Smooth muscle cell (in vitro differentiated cells): ENCODE measurements at regions not wholly inside any gene's neighbourhood (a gene's known extent, or its start where the extent isn't known, plus 50 kb on each side); places are given as distances from the start of the nearest gene placed in this dataset.

Source experiments
- DNase-seq: peaks from one replicate; lab custom pipeline; 2025; ENCODE audit not compliant: unreplicated experiment; lab: John Stamatoyannopoulos, UW
- H2AFZ ChIP-seq: fragments of 200-600 bp; sonication (generic); 2 replicates; pipeline ENCODE4 v1.6.0; 2016; ENCODE audit warnings: antibody characterized with exemption, low read depth, mild to moderate bottlenecking
- H3F3A ChIP-seq: fragments of 200-600 bp; sonication (generic); 2 replicates; pipeline ENCODE4 v1.6.0; 2017; ENCODE audit warnings: antibody characterized with exemption, low read depth
- H3K27ac ChIP-seq: fragments of 200-600 bp; sonication (generic); 2 replicates; pipeline ENCODE4 v1.5.1; 2016; ENCODE audit warnings: low read depth, mild to moderate bottlenecking
- H3K27me3 ChIP-seq: fragments of 200-600 bp; sonication (generic); 2 replicates; pipeline ENCODE4 v1.6.1; 2016; ENCODE audit warnings: low read depth, mild to moderate bottlenecking
- H3K36me3 ChIP-seq: fragments of 200-600 bp; sonication (generic); 2 replicates; pipeline ENCODE4 v1.5.1; 2016; ENCODE audit warnings: low read depth
- H3K4me1 ChIP-seq: fragments of 200-600 bp; sonication (generic); 2 replicates; pipeline ENCODE4 v1.5.1; 2016; ENCODE audit warnings: low read depth
- H3K4me2 ChIP-seq: fragments of 200-600 bp; sonication (generic); 2 replicates; pipeline ENCODE4 v1.6.0; 2016; ENCODE audit warnings: mild to moderate bottlenecking
- H3K4me3 ChIP-seq: fragments of 200-600 bp; sonication (generic); 2 replicates; pipeline ENCODE4 v1.5.1; 2016; ENCODE audit warnings: mild to moderate bottlenecking
- H3K79me2 ChIP-seq: fragments of 200-600 bp; sonication (generic); 2 replicates; pipeline ENCODE4 v1.6.0; 2016; ENCODE audit warnings: low read depth, mild to moderate bottlenecking
- H3K9ac ChIP-seq: fragments of 200-600 bp; sonication (generic); 2 replicates; pipeline ENCODE4 v1.6.0; 2016; ENCODE audit warnings: low read depth
- H3K9me3 ChIP-seq: fragments of 200-600 bp; sonication (generic); replicated peaks from 2 replicates; pipeline ENCODE4 v1.5.1; 2016; ENCODE audit warnings: low read depth
- H4K20me1 ChIP-seq: fragments of 200-600 bp; sonication (generic); 2 replicates; pipeline ENCODE4 v1.6.0; 2016; ENCODE audit warnings: low read depth
- WGBS: methylation state at CpG from one replicate; pipeline ENCODE4 v1.1.7; 2016; ENCODE audit warnings: low lambda C conversion rate; 5-methylcytosine and 5-hydroxymethylcytosine counted together
- TF ChIP-seq, protein P1 (sequence below): fragments of 200-600 bp; sonication (generic); IDR thresholded peaks from 2 replicates; pipeline ENCODE4 v1.5.1; 2017; ENCODE audit warnings: borderline replicate concordance, mild to moderate bottlenecking, antibody characterized with exemption; ENCODE audit not compliant: insufficient read depth, poor library complexity, severe bottlenecking

GRCh38 chr11:30735946-30736345, 149.8 kb upstream of the MPPED2 start:
- no peak overlapping the region for H3K9ac ChIP-seq
- TF ChIP-seq, protein P1, sequence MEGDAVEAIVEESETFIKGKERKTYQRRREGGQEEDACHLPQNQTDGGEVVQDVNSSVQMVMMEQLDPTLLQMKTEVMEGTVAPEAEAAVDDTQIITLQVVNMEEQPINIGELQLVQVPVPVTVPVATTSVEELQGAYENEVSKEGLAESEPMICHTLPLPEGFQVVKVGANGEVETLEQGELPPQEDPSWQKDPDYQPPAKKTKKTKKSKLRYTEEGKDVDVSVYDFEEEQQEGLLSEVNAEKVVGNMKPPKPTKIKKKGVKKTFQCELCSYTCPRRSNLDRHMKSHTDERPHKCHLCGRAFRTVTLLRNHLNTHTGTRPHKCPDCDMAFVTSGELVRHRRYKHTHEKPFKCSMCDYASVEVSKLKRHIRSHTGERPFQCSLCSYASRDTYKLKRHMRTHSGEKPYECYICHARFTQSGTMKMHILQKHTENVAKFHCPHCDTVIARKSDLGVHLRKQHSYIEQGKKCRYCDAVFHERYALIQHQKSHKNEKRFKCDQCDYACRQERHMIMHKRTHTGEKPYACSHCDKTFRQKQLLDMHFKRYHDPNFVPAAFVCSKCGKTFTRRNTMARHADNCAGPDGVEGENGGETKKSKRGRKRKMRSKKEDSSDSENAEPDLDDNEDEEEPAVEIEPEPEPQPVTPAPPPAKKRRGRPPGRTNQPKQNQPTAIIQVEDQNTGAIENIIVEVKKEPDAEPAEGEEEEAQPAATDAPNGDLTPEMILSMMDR = no peak
- H3K4me3 ChIP-seq = no peak overlapping the region
- H3K4me2 ChIP-seq = no peak overlapping the region
- no peaks in the 10 kb centered on the region for H3K4me1 ChIP-seq
- no peaks in the 10 kb centered on the region for H3K79me2 ChIP-seq
- no peak overlapping the region for H3K27ac ChIP-seq
- no peak for DNase-seq
- no peaks in the 10 kb centered on the region for H3K36me3 ChIP-seq
- no peak overlapping the region for H2AFZ ChIP-seq
- peaks cover 4% of the 10 kb centered on the region for H3F3A ChIP-seq
- no peaks in the 10 kb centered on the region for H3K9me3 ChIP-seq
- no peaks in the 10 kb centered on the region for H3K27me3 ChIP-seq
- no peaks in the 10 kb centered on the region for H4K20me1 ChIP-seq

- no peaks in the 10 kb centered on the region for H3K9me3 ChIP-seq
- H3K79me2 ChIP-seq = no peaks in the 10 kb centered on the region
These were observed 147.6 kb upstream of the MPPED2 start for GRCh38 chr11:30733748-30734147.

GRCh38 chr11:30730011-30730410, 143.9 kb upstream of the MPPED2 start:
- WGBS = 80% methylated on average over 1 of the region's 1 CpG
- H3K4me3 ChIP-seq = no peak overlapping the region
- no peaks in the 10 kb centered on the region for H3K79me2 ChIP-seq
- H3K4me2 ChIP-seq = no peak overlapping the region
- H3K9ac ChIP-seq = no peak overlapping the region
- H3K4me1 ChIP-seq = no peaks in the 10 kb centered on the region
- H3K27me3 ChIP-seq = no peaks in the 10 kb centered on the region
- H3K9me3 ChIP-seq = no peaks in the 10 kb centered on the region
- no peak overlapping the region for H2AFZ ChIP-seq
- no peak for DNase-seq
- H4K20me1 ChIP-seq = no peaks in the 10 kb centered on the region
- no peak overlapping the region for H3K27ac ChIP-seq
- TF ChIP-seq, protein P1 = no peak
- H3F3A ChIP-seq = no peaks in the 10 kb centered on the region
- no peaks in the 10 kb centered on the region for H3K36me3 ChIP-seq

More at GRCh38 chr11:30733748-30734147, 147.6 kb upstream of the MPPED2 start:
- no peaks in the 10 kb centered on the region for H3K36me3 ChIP-seq
- no peak overlapping the region for H3K9ac ChIP-seq
- H3K27ac ChIP-seq = no peak overlapping the region
- H3F3A ChIP-seq = no peaks in the 10 kb centered on the region
- no peaks in the 10 kb centered on the region for H4K20me1 ChIP-seq
- no peak for DNase-seq
- no peaks in the 10 kb centered on the region for H3K27me3 ChIP-seq
- H2AFZ ChIP-seq = no peak overlapping the region
- H3K4me2 ChIP-seq = no peak overlapping the region
- 92% methylated on average over 1 of the region's 1 CpG for WGBS
- TF ChIP-seq, protein P1 = no peak
- no peaks in the 10 kb centered on the region for H3K4me1 ChIP-seq
- H3K4me3 ChIP-seq = no peak overlapping the region

DNA sequence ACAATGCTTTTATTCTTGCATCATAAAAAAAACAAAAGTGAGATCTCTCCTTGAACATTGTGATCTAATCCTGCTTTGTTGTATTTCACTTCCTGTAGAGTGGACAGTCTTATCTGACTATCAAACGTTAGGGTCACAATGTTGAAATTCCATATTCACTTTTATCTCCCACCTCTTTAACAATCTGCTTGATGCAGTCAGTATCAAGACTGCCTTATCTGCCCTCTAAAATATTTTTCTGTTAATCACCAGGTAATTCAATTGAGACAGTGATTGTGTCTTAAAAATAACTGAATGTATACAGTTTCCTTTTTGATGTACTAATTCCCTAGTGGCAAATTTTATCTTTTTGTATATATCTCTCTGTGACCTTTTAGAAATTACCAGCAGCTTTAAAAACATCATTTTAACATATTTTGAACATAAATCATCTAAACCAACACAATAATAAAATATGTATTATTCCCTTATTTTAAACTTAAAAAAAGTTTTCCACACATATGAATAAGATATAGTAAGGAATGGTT, 143.1 kb upstream of the MPPED2 start:
- Histone ChIP-seq H3K9ac (no peak overlapping the region), H3K79me2 (no peaks in the 10 kb centered on the region), H3K4me1 (no peaks in the 10 kb centered on the region), H3K9me3 (no peaks in the 10 kb centered on the region), H3K4me2 (no peak overlapping the region), H2AFZ (no peak overlapping the region), H3F3A (no peaks in the 10 kb centered on the region), H3K4me3 (no peak overlapping the region), H3K27me3 (no peaks in the 10 kb centered on the region), H3K27ac (no peak overlapping the region), H4K20me1 (no peaks in the 10 kb centered on the region), H3K36me3 (no peaks in the 10 kb centered on the region)
- TF ChIP-seq, protein P1 = no peak
- 45% methylated on average over 1 of the region's 1 CpG for WGBS
- DNase-seq = no peak
